GM23338 (cell line): ENCODE measurements at regions not wholly inside any gene's neighbourhood (a gene's known extent, or its start where the extent isn't known, plus 50 kb on each side); places are given as distances from the start of the nearest gene placed in this dataset.
"Not testable (repeated sequence)": the region's sequence is repeated elsewhere in the genome, so short reads cannot be mapped to it uniquely, and the experiment has no call there.

Source experiments
- ATAC-seq: fragments of 200-7000 bp; cut with Tn5 transposase; 3 replicates; pipeline ENCODE4 v1.9.1; 2020
- DNase-seq: peaks from one replicate; pipeline ENCODE4 v3.0.0-alpha.2; 2015; ENCODE audit warnings: low spot score
- H2AFZ ChIP-seq: fragments of 200-600 bp; sonication (generic); 2 replicates; pipeline ENCODE4 v1.8.0; 2016; ENCODE audit warnings: antibody characterized with exemption, mild to moderate bottlenecking, moderate library complexity
- H3F3A ChIP-seq: fragments of 200-600 bp; sonication (generic); replicated peaks from 2 replicates; pipeline ENCODE4 v1.8.0; 2017; ENCODE audit warnings: antibody characterized with exemption, mixed run types, low read depth
- H3K27ac ChIP-seq: fragments of 200-600 bp; sonication (generic); 2 replicates; pipeline ENCODE4 v1.6.1; 2016; ENCODE audit warnings: low read depth
- H3K27me3 ChIP-seq: fragments of 200-600 bp; sonication (generic); 2 replicates; pipeline ENCODE4 v1.8.0; 2016; ENCODE audit warnings: mild to moderate bottlenecking, mixed run types, moderate library complexity; ENCODE audit not compliant: insufficient read depth
- H3K36me3 ChIP-seq: fragments of 200-600 bp; sonication (generic); 2 replicates; pipeline ENCODE4 v1.8.0; 2016; ENCODE audit warnings: mild to moderate bottlenecking; ENCODE audit not compliant: insufficient read depth
- H3K4me1 ChIP-seq: fragments of 200-600 bp; sonication (generic); 2 replicates; pipeline ENCODE4 v1.8.0; 2016; ENCODE audit warnings: mild to moderate bottlenecking, moderate library complexity; ENCODE audit not compliant: insufficient read depth
- H3K4me2 ChIP-seq: fragments of 200-600 bp; sonication (generic); 2 replicates; pipeline ENCODE4 v1.7.1; 2017; ENCODE audit warnings: mixed run types
- H3K4me3 ChIP-seq: fragments of 200-600 bp; sonication (generic); 2 replicates; pipeline ENCODE4 v1.6.1; 2016; ENCODE audit warnings: mixed run types
- H3K79me2 ChIP-seq: fragments of 200-600 bp; sonication (generic); replicated peaks from 2 replicates; pipeline ENCODE4 v1.8.0; 2017; ENCODE audit warnings: mild to moderate bottlenecking; ENCODE audit not compliant: insufficient read depth
- H3K9me2 ChIP-seq: fragments of 200-600 bp; sonication (generic); 2 replicates; pipeline ENCODE4 v1.8.0; 2017; ENCODE audit not compliant: insufficient read depth
- H4K20me1 ChIP-seq: fragments of 200-600 bp; sonication (generic); replicated peaks from 2 replicates; pipeline ENCODE4 v1.8.0; 2017; ENCODE audit warnings: mild to moderate bottlenecking; ENCODE audit not compliant: insufficient read depth
- H3K27ac Mint-ChIP-seq: 2 replicates; pipeline ENCODE4 v1.8.0; 2020; ENCODE audit warnings: inconsistent platforms, mild to moderate bottlenecking, moderate library complexity, mixed read lengths
- H3K27me3 Mint-ChIP-seq: 3 replicates; pipeline ENCODE4 v1.8.0; 2022; ENCODE audit warnings: low read depth, mild to moderate bottlenecking, moderate library complexity, mixed read lengths, inconsistent platforms; ENCODE audit not compliant: insufficient read depth, poor library complexity
- H3K36me3 Mint-ChIP-seq: 3 replicates; pipeline ENCODE4 v1.8.0; 2021; ENCODE audit warnings: low read depth, mild to moderate bottlenecking, inconsistent platforms, moderate library complexity, mixed read lengths
- H3K4me1 Mint-ChIP-seq: 3 replicates; pipeline ENCODE4 v1.8.0; 2020; ENCODE audit warnings: mild to moderate bottlenecking, inconsistent platforms, mixed read lengths
- H3K4me3 Mint-ChIP-seq: 3 replicates; pipeline ENCODE4 v1.8.0; 2021; ENCODE audit warnings: moderate library complexity, mild to moderate bottlenecking, inconsistent platforms, mixed read lengths
- H3K9me3 Mint-ChIP-seq: 3 replicates; pipeline ENCODE4 v1.8.0; 2020; ENCODE audit warnings: moderate library complexity, mild to moderate bottlenecking, inconsistent platforms, mixed read lengths
- CREB1 ChIP-seq: fragments of 250-450 bp; sonication (Bioruptor Pico); IDR thresholded peaks from 2 replicates; pipeline ENCODE4 v1.5.0; 2020; ENCODE audit warnings: low read depth, mild to moderate bottlenecking, moderate library complexity
- CTCF ChIP-seq, 2 experiments: fragments of 200-600 bp in 1 of 2; sonication (generic) in 1 of 2; conservative IDR thresholded peaks; 2 replicates each; pipeline versions ENCODE4 v1.5.1 to v1.6.1; 2016 to 2017; ENCODE audit warnings: antibody characterized with exemption in 2 of 2, low read depth in 2 of 2, mild to moderate bottlenecking in 2 of 2, moderate library complexity in 1 of 2
- EZH2 ChIP-seq: fragments of 200-600 bp; sonication (generic); IDR thresholded peaks from one replicate; pipeline ENCODE4 v1.8.0; 2017; ENCODE audit warnings: antibody characterized with exemption, mild to moderate bottlenecking, low read depth; ENCODE audit not compliant: unreplicated experiment
- NANOG ChIP-seq: IDR thresholded peaks from 2 replicates; pipeline ENCODE4 v1.6.1; 2016; ENCODE audit warnings: antibody characterized with exemption, borderline replicate concordance
- POLR2AphosphoS5 ChIP-seq: IDR thresholded peaks from 2 replicates; pipeline ENCODE4 v1.6.1; 2016; ENCODE audit warnings: antibody characterized with exemption, low read depth
- STAT1 ChIP-seq: IDR thresholded peaks from one replicate; pipeline ENCODE4 v1.6.1; 2016; ENCODE audit warnings: antibody characterized with exemption; ENCODE audit not compliant: unreplicated experiment
- ZNF331 ChIP-seq: fragments of 250-450 bp; sonication (Bioruptor Pico); IDR thresholded peaks from 2 replicates; pipeline ENCODE4 v1.5.0; 2020; ENCODE audit warnings: low read depth, mild to moderate bottlenecking, moderate library complexity
- TF ChIP-seq, protein P1 (sequence below): IDR thresholded peaks from one replicate; pipeline ENCODE4 v1.6.1; 2018; ENCODE audit warnings: antibody characterized with exemption; ENCODE audit not compliant: unreplicated experiment

- not testable (repeated sequence) for H3K79me2 ChIP-seq, H3K27me3 Mint-ChIP-seq, H3K4me3 ChIP-seq, H3K27ac ChIP-seq, H3K4me1 ChIP-seq, H3K4me3 Mint-ChIP-seq, H3K27ac Mint-ChIP-seq, H3K27me3 ChIP-seq, H3K36me3 ChIP-seq, H2AFZ ChIP-seq, H4K20me1 ChIP-seq, ATAC-seq, DNase-seq, H3K4me2 ChIP-seq, H3K4me1 Mint-ChIP-seq, H3K9me2 ChIP-seq, H3F3A ChIP-seq
- peaks cover 20% of the 10 kb centered on the region for H3K36me3 Mint-ChIP-seq
- peaks cover 24% of the 10 kb centered on the region for H3K9me3 Mint-ChIP-seq
Measured at GRCh38 chr6:49162379-49162778, 300.7 kb downstream of the MMUT start.

- ATAC-seq = no peak
- H3K27ac ChIP-seq = no peak overlapping the region
- peaks cover 14% of the 10 kb centered on the region for H3K4me1 ChIP-seq
- TF ChIP-seq POLR2AphosphoS5 = no peak
- TF ChIP-seq NANOG = 0 out of 2 replicates have a peak, but pooled peaks have one; percentile 12
- H3K4me3 ChIP-seq = no peak overlapping the region
- Mint-ChIP-seq H3K27ac (peak overlapping the region; percentile 20; the same call in 1 of the 2 replicates), H3K36me3 (peaks cover 12% of the 10 kb centered on the region), H3K4me1 (peaks cover 14% of the 10 kb centered on the region; the same call in 2 of the 3 replicates), H3K27me3 (no peaks in the 10 kb centered on the region), H3K9me3 (peaks cover 12% of the 10 kb centered on the region; the same call in 2 of the 3 replicates), H3K4me3 (no peak overlapping the region)
- peaks cover 5% of the 10 kb centered on the region; the same call in 1 of the 2 replicates for H3K9me2 ChIP-seq
- peak overlapping the region; percentile 50 for H3K4me2 ChIP-seq
- no peaks in the 10 kb centered on the region for H3K27me3 ChIP-seq
- H3F3A ChIP-seq = no peaks in the 10 kb centered on the region
- H3K79me2 ChIP-seq = no peaks in the 10 kb centered on the region
- no peak for DNase-seq
- H2AFZ ChIP-seq = no peak overlapping the region
- H4K20me1 ChIP-seq = no peaks in the 10 kb centered on the region
- H3K36me3 ChIP-seq = no peaks in the 10 kb centered on the region
Measured at GRCh38 chr6:49155316-49155715, 307.7 kb downstream of the MMUT start.

DNA sequence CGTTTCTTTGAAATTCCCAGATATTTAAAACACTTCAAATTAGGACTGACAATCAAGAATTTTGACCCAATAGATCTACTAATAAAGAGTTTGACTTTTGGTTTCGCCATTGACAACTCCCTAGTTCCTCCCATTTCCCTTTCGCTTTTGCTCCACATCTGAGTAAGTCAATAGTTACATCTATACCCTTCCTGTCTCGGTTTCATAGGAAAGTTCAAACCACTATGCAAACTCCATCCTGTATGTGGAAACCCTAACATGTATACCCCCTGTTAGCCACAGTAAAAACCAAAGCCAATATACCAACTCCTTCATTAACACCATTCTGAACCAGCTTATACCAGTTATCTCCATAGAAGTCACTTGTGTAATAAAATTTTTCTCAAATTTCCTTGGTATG lies 311.1 kb downstream of the MMUT start:
- no peak overlapping the region for H3K4me2 ChIP-seq
- Mint-ChIP-seq H3K4me1 (peaks cover 14% of the 10 kb centered on the region; the same call in 2 of the 3 replicates), H3K27ac (no peak overlapping the region), H3K27me3 (no peaks in the 10 kb centered on the region), H3K9me3 (peaks cover 21% of the 10 kb centered on the region), H3K4me3 (no peak overlapping the region), H3K36me3 (peaks cover 15% of the 10 kb centered on the region)
- peaks cover 14% of the 10 kb centered on the region for H3K4me1 ChIP-seq
- DNase-seq = no peak
- no peak for TF ChIP-seq EZH2
- no peak for TF ChIP-seq CREB1 (CRISPR knock-in tag)
- TF ChIP-seq, protein P1, sequence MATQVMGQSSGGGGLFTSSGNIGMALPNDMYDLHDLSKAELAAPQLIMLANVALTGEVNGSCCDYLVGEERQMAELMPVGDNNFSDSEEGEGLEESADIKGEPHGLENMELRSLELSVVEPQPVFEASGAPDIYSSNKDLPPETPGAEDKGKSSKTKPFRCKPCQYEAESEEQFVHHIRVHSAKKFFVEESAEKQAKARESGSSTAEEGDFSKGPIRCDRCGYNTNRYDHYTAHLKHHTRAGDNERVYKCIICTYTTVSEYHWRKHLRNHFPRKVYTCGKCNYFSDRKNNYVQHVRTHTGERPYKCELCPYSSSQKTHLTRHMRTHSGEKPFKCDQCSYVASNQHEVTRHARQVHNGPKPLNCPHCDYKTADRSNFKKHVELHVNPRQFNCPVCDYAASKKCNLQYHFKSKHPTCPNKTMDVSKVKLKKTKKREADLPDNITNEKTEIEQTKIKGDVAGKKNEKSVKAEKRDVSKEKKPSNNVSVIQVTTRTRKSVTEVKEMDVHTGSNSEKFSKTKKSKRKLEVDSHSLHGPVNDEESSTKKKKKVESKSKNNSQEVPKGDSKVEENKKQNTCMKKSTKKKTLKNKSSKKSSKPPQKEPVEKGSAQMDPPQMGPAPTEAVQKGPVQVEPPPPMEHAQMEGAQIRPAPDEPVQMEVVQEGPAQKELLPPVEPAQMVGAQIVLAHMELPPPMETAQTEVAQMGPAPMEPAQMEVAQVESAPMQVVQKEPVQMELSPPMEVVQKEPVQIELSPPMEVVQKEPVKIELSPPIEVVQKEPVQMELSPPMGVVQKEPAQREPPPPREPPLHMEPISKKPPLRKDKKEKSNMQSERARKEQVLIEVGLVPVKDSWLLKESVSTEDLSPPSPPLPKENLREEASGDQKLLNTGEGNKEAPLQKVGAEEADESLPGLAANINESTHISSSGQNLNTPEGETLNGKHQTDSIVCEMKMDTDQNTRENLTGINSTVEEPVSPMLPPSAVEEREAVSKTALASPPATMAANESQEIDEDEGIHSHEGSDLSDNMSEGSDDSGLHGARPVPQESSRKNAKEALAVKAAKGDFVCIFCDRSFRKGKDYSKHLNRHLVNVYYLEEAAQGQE = no peak
- TF ChIP-seq ZNF331 (CRISPR knock-in tag) = no peak
- TF ChIP-seq STAT1 = no peak
- TF ChIP-seq CTCF (conservative IDR thresholded peaks at IDR 0.05; ENCODE audit: low read depth in 2 of 2) = no peak
- no peaks in the 10 kb centered on the region for H3K36me3 ChIP-seq
- H3K27me3 ChIP-seq = no peaks in the 10 kb centered on the region
- H2AFZ ChIP-seq = no peak overlapping the region
- no peaks in the 10 kb centered on the region for H4K20me1 ChIP-seq
- H3K9me2 ChIP-seq = peaks cover 5% of the 10 kb centered on the region; the same call in 1 of the 2 replicates
- no peak for ATAC-seq
- H3F3A ChIP-seq = no peaks in the 10 kb centered on the region
- H3K4me3 ChIP-seq = no peak overlapping the region
- no peaks in the 10 kb centered on the region for H3K79me2 ChIP-seq
- H3K27ac ChIP-seq = no peak overlapping the region
